ENCODE measurements at regions not wholly inside any gene's neighbourhood (a gene's known extent, or its start where the extent isn't known, plus 50 kb on each side); places are given as distances from the start of the nearest gene placed in this dataset.
"Not testable (repeated sequence)": the region's sequence is repeated elsewhere in the genome, so short reads cannot be mapped to it uniquely, and the experiment has no call there.

DNA sequence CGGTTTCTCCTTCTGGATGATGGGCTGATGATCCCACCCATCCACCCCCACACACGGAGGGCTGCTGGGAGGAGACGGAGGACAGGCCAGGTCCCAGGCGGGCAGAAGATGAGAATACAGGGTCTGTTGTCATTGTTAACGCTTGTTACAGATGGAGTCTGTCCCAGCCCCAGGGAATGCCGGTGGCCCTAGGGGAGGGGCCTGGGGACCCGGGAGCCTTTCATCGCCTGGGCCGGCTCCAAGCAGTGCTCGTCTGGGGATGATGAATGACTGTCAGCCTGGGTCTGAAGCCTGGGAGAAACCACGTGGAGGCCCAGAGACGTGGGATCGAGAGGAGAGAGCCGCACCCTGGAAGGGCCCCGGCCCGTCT is 69.2 kb downstream of the UNCX start:
- no peak overlapping the region for H3K4ac ChIP-seq (ENCODE audit: low read depth, low read length)
- no peak overlapping the region for H2AK5ac ChIP-seq (ENCODE audit: low read length)
- peaks cover 0 to 2% of the 10 kb centered on the region in 2 experiments for H3K4me1 ChIP-seq (ENCODE audit: control insufficient read depth in 1 of 2, insufficient read depth in 2 of 2, low read length in 2 of 2)
- H2AFZ ChIP-seq (ENCODE audit: insufficient read depth, low read length, poor library complexity) = no peak overlapping the region
- no peak overlapping the region for H3K9ac ChIP-seq (ENCODE audit: low read length)
- H3K18ac ChIP-seq (ENCODE audit: low read length) = no peak overlapping the region
- no peaks in the 10 kb centered on the region for H3K27me3 ChIP-seq (ENCODE audit: insufficient read depth, low read length)
- DNase-seq = no peak
- H3K4me2 ChIP-seq (ENCODE audit: low read length) = no peak overlapping the region
- H3K4me3 ChIP-seq (ENCODE audit: low read depth, low read length) = no peak overlapping the region
- no CpG with 5 or more reads among the region's 16 CpGs for WGBS (ENCODE audit: extremely low coverage, insufficient coverage, insufficient read length)
- no peak overlapping the region for H3K27ac ChIP-seq (ENCODE audit: low read depth, low read length)
- no peaks in the 10 kb centered on the region for H3K79me2 ChIP-seq (ENCODE audit: control insufficient read depth, insufficient read depth, low read length, poor library complexity)
- H2BK120ac ChIP-seq (ENCODE audit: insufficient read depth, low read length, poor library complexity) = no peak overlapping the region
- no peak overlapping the region for H4K91ac ChIP-seq (ENCODE audit: low read depth, low read length)
- H2BK12ac ChIP-seq (ENCODE audit: low read length) = no peak overlapping the region
- no peak overlapping the region for H3K14ac ChIP-seq (ENCODE audit: low read length)
- no peak overlapping the region for H2BK5ac ChIP-seq (ENCODE audit: low read depth, low read length, poor library complexity)
- no peaks in the 10 kb centered on the region for H3K36me3 ChIP-seq (ENCODE audit: control insufficient read depth in 1 of 2, insufficient read depth in 2 of 2, low read length in 2 of 2)
- H3K23ac ChIP-seq (ENCODE audit: low read length) = no peak overlapping the region
- no peak overlapping the region for H4K12ac ChIP-seq (ENCODE audit: low read depth, low read length)
- peaks cover 2% of the 10 kb centered on the region for H3K9me3 ChIP-seq (ENCODE audit: insufficient read depth, low read depth, low read length)
- no peaks in the 10 kb centered on the region for H3K79me1 ChIP-seq (ENCODE audit: low read length)
- no peak overlapping the region for H4K8ac ChIP-seq (ENCODE audit: low read depth, low read length)

DNA sequence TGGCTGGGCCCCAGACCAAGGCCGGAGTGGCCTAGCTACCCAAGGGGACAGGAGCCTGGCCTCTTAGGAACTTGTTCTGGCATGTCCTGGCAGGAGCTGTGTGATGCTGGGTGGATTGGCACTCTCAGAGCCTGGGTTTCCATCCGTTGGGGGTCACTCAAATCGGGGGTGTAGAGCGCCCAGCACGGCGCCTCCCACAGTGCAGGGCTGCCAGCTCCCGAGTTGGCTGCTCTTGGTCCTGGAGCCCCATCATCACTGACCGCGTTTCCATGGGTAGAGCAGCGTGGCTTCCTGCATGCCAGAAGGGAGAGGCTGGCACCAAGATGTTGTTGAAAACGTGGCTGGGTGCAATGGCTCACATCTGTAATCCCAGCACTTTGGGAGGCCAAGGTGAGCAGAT is 70.3 kb downstream of the UNCX start:
- Histone ChIP-seq H3K9me3 (ENCODE audit: insufficient read depth, low read depth, low read length) (peaks cover 2% of the 10 kb centered on the region), H3K79me1 (ENCODE audit: low read length) (no peaks in the 10 kb centered on the region), H2BK12ac (ENCODE audit: low read length) (no peak overlapping the region), H2AFZ (ENCODE audit: insufficient read depth, low read length, poor library complexity) (no peak overlapping the region), H3K4me3 (ENCODE audit: low read depth, low read length) (no peak overlapping the region), H3K27me3 (ENCODE audit: insufficient read depth, low read length) (no peaks in the 10 kb centered on the region), H2AK5ac (ENCODE audit: low read length) (no peak overlapping the region), H2BK5ac (ENCODE audit: low read depth, low read length, poor library complexity) (no peak overlapping the region), H3K79me2 (ENCODE audit: control insufficient read depth, insufficient read depth, low read length, poor library complexity) (no peaks in the 10 kb centered on the region), H3K9ac (ENCODE audit: low read length) (no peak overlapping the region), H3K4ac (ENCODE audit: low read depth, low read length) (no peak overlapping the region), H3K4me1 (ENCODE audit: control insufficient read depth in 1 of 2, insufficient read depth in 2 of 2, low read length in 2 of 2) (peaks cover 0 to 2% of the 10 kb centered on the region in 2 experiments), H3K23ac (ENCODE audit: low read length) (no peak overlapping the region), H4K12ac (ENCODE audit: low read depth, low read length) (no peak overlapping the region), H4K91ac (ENCODE audit: low read depth, low read length) (no peak overlapping the region), H3K4me2 (ENCODE audit: low read length) (no peak overlapping the region), H3K14ac (ENCODE audit: low read length) (no peak overlapping the region), H2BK120ac (ENCODE audit: insufficient read depth, low read length, poor library complexity) (no peak overlapping the region), H3K36me3 (ENCODE audit: control insufficient read depth in 1 of 2, insufficient read depth in 2 of 2, low read length in 2 of 2) (no peaks in the 10 kb centered on the region), H3K27ac (ENCODE audit: low read depth, low read length) (no peak overlapping the region), H3K18ac (ENCODE audit: low read length) (no peak overlapping the region), H4K8ac (ENCODE audit: low read depth, low read length) (no peak overlapping the region)
- DNase-seq = no peak
- WGBS (ENCODE audit: extremely low coverage, insufficient coverage, insufficient read length) = no CpG with 5 or more reads among the region's 11 CpGs

DNA sequence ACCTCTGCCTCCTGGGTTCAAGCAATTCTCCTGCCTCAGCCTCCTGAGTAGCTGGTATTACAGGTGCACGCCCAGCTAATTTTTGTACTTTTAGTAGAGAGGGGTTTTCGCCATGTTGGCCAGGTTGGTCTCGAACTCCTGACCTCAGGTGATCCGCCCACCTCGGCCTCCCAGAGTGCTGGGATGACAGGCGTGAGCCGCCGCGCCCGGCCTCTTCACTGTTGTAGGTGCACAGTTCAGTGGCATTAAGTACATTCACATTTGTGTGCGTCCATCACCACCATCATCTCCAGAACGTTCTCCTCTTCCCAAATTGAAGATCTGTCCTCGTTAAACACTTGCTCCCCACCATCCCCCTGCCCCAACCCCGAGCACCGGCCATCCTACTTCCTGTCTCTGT is 71.3 kb downstream of the UNCX start:
- DNase-seq; H2AFZ ChIP-seq (ENCODE audit: insufficient read depth, low read length, poor library complexity); H4K91ac ChIP-seq (ENCODE audit: low read depth, low read length); H2BK120ac ChIP-seq (ENCODE audit: insufficient read depth, low read length, poor library complexity); H3K4me1 ChIP-seq (ENCODE audit: control insufficient read depth in 1 of 2, insufficient read depth in 2 of 2, low read length in 2 of 2); H3K9me3 ChIP-seq (ENCODE audit: insufficient read depth, low read depth, low read length); H3K4me3 ChIP-seq (ENCODE audit: low read depth, low read length); H3K9ac ChIP-seq (ENCODE audit: low read length); H3K27ac ChIP-seq (ENCODE audit: low read depth, low read length); H3K79me2 ChIP-seq (ENCODE audit: control insufficient read depth, insufficient read depth, low read length, poor library complexity); H3K4me2 ChIP-seq (ENCODE audit: low read length); H4K12ac ChIP-seq (ENCODE audit: low read depth, low read length); H2BK12ac ChIP-seq (ENCODE audit: low read length); H3K14ac ChIP-seq (ENCODE audit: low read length); H2BK5ac ChIP-seq (ENCODE audit: low read depth, low read length, poor library complexity); H2AK5ac ChIP-seq (ENCODE audit: low read length); H3K4ac ChIP-seq (ENCODE audit: low read depth, low read length); H3K27me3 ChIP-seq (ENCODE audit: insufficient read depth, low read length); H3K18ac ChIP-seq (ENCODE audit: low read length); H3K79me1 ChIP-seq (ENCODE audit: low read length); H4K8ac ChIP-seq (ENCODE audit: low read depth, low read length); H3K23ac ChIP-seq (ENCODE audit: low read length); H3K36me3 ChIP-seq (ENCODE audit: control insufficient read depth in 1 of 2, insufficient read depth in 2 of 2, low read length in 2 of 2): not testable (repeated sequence)
- no CpG with 5 or more reads among the region's 15 CpGs for WGBS (ENCODE audit: extremely low coverage, insufficient coverage, insufficient read length)

DNA sequence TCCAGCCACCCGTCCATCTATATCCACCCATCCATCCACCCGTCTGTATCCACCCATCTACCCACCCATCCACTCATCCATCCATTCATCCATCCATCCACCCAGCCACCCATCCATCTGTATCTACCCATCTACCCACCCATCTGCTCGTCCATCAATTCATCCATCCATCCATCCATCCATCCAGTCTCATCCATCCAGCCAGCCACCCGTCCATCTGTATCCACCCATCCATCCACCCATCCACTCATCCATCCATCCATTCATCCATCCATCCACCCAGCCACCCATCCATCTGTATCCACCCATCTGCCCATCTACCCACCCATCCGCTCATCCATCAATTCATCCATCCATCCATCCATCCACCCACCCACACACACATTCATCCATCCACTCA is 73.2 kb downstream of the UNCX start:
- peaks cover 0 to 2% of the 10 kb centered on the region in 2 experiments for H3K4me1 ChIP-seq (ENCODE audit: control insufficient read depth in 1 of 2, insufficient read depth in 2 of 2, low read length in 2 of 2)
- H3K79me2 ChIP-seq (ENCODE audit: control insufficient read depth, insufficient read depth, low read length, poor library complexity) = no peaks in the 10 kb centered on the region
- no peak overlapping the region for H3K18ac ChIP-seq (ENCODE audit: low read length)
- no peak overlapping the region for H3K4me2 ChIP-seq (ENCODE audit: low read length)
- WGBS (ENCODE audit: extremely low coverage, insufficient coverage, insufficient read length) = 100% methylated on average over 3 of the region's 5 CpGs
- H4K91ac ChIP-seq (ENCODE audit: low read depth, low read length) = no peak overlapping the region
- H3K14ac ChIP-seq (ENCODE audit: low read length) = no peak overlapping the region
- H2BK5ac ChIP-seq (ENCODE audit: low read depth, low read length, poor library complexity) = no peak overlapping the region
- no peaks in the 10 kb centered on the region for H3K79me1 ChIP-seq (ENCODE audit: low read length)
- peaks cover 7% of the 10 kb centered on the region for H3K9me3 ChIP-seq (ENCODE audit: insufficient read depth, low read depth, low read length)
- no peak overlapping the region for H3K4me3 ChIP-seq (ENCODE audit: low read depth, low read length)
- no peak overlapping the region for H3K9ac ChIP-seq (ENCODE audit: low read length)
- no peak overlapping the region for H3K4ac ChIP-seq (ENCODE audit: low read depth, low read length)
- no peaks in the 10 kb centered on the region for H3K27me3 ChIP-seq (ENCODE audit: insufficient read depth, low read length)
- H2BK120ac ChIP-seq (ENCODE audit: insufficient read depth, low read length, poor library complexity) = no peak overlapping the region
- no peak overlapping the region for H2AFZ ChIP-seq (ENCODE audit: insufficient read depth, low read length, poor library complexity)
- H3K36me3 ChIP-seq (ENCODE audit: control insufficient read depth in 1 of 2, insufficient read depth in 2 of 2, low read length in 2 of 2) = no peaks in the 10 kb centered on the region
- no peak overlapping the region for H3K23ac ChIP-seq (ENCODE audit: low read length)
- no peak for DNase-seq
- no peak overlapping the region for H2AK5ac ChIP-seq (ENCODE audit: low read length)
- H4K12ac ChIP-seq (ENCODE audit: low read depth, low read length) = no peak overlapping the region
- H4K8ac ChIP-seq (ENCODE audit: low read depth, low read length) = no peak overlapping the region
- no peak overlapping the region for H3K27ac ChIP-seq (ENCODE audit: low read depth, low read length)
- no peak overlapping the region for H2BK12ac ChIP-seq (ENCODE audit: low read length)

Data from trophoblast cell (in vitro differentiated cells and primary cell).